ENCODE measurements at regions not wholly inside any gene's neighbourhood (a gene's known extent, or its start where the extent isn't known, plus 50 kb on each side); places are given as distances from the start of the nearest gene placed in this dataset.
"Not testable (repeated sequence)": the region's sequence is repeated elsewhere in the genome, so short reads cannot be mapped to it uniquely, and the experiment has no call there.

- no peak for DNase-seq (ENCODE audit: extremely low read depth, low read depth)
- no peak overlapping the region for H3K4me3 ChIP-seq (replicated peaks; ENCODE audit: low read depth, low read length)
- TF ChIP-seq, protein P1, sequence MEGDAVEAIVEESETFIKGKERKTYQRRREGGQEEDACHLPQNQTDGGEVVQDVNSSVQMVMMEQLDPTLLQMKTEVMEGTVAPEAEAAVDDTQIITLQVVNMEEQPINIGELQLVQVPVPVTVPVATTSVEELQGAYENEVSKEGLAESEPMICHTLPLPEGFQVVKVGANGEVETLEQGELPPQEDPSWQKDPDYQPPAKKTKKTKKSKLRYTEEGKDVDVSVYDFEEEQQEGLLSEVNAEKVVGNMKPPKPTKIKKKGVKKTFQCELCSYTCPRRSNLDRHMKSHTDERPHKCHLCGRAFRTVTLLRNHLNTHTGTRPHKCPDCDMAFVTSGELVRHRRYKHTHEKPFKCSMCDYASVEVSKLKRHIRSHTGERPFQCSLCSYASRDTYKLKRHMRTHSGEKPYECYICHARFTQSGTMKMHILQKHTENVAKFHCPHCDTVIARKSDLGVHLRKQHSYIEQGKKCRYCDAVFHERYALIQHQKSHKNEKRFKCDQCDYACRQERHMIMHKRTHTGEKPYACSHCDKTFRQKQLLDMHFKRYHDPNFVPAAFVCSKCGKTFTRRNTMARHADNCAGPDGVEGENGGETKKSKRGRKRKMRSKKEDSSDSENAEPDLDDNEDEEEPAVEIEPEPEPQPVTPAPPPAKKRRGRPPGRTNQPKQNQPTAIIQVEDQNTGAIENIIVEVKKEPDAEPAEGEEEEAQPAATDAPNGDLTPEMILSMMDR (IDR thresholded peaks at IDR 0.05; ENCODE audit: low read depth, low read length, missing control alignments): no peak
Measured at GRCh38 chr7:96562966-96563365, 146.7 kb downstream of the SEM1 start.

DNA sequence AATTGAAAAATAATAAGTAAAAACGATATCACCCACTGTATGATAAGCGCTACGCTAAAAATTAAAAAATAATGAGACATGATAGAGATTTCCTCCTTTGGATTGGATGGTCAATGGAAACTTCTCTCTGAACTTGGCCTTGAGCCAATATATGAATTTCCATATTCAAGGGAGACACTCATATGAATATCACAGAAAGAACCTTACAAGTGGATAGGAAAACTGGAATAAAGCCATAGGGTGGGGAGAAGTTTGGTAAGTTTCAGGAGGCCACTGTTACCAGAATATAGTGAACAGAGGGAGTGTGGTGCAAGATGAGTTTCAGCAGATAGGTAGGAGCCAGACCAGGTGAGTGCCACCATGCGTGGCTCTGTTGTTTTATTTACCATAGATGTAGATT, 147.2 kb downstream of the SEM1 start:
- TF ChIP-seq, protein P1 (IDR thresholded peaks at IDR 0.05; ENCODE audit: low read depth, low read length, missing control alignments): no peak

DNA sequence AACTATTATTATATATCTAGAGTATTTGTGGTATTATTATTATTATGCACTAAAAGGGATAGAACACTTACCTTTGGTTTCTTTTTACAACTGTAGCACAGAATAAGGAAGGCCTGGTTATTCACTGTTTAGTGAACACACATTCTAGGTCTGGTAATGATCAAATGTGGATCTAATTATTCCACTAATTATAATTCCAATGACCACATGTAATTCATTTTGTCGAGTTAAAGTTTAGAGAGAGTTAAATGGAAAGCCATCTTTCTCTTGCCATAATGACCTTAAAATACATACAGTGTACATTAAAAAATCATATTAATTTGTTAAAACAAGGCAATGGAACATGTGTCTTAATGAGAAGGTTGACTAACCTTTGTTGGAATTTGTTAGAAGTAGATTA, 147.8 kb downstream of the SEM1 start:
- DNase-seq (ENCODE audit: extremely low read depth, low read depth): no peak
- H3K4me3 ChIP-seq (replicated peaks; ENCODE audit: low read depth, low read length): no peak overlapping the region
- TF ChIP-seq, protein P1 (IDR thresholded peaks at IDR 0.05; ENCODE audit: low read depth, low read length, missing control alignments): no peak

More for the DNA sequence above, 147.2 kb downstream of the SEM1 start:
- no peak overlapping the region for H3K4me3 ChIP-seq (replicated peaks; ENCODE audit: low read depth, low read length)
- DNase-seq (ENCODE audit: extremely low read depth, low read depth): no peak

DNA sequence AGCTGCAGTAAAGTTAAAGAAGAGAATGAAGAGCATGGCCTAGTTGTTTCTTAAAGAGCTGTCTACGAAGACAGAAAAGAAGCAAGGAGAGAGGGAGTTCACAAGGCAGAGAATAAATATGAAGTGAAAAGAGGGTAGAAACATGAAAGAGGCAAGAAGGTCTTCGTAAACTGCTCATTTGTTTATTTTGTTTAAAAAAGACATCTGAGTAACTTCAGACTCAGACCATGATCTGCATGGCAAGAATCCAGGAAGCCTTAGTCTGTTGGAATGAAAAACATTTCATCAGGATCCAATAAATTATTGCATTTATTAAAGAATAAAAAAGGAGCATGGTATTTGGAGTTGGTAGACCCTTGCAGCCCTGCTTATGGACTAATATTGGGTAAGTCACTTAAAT, 151.1 kb downstream of the SEM1 start:
- DNase-seq (ENCODE audit: extremely low read depth, low read depth): no peak
- no peak overlapping the region for H3K4me3 ChIP-seq (replicated peaks; ENCODE audit: low read depth, low read length)
- TF ChIP-seq, protein P1 (IDR thresholded peaks at IDR 0.05; ENCODE audit: low read depth, low read length, missing control alignments): no peak

DNA sequence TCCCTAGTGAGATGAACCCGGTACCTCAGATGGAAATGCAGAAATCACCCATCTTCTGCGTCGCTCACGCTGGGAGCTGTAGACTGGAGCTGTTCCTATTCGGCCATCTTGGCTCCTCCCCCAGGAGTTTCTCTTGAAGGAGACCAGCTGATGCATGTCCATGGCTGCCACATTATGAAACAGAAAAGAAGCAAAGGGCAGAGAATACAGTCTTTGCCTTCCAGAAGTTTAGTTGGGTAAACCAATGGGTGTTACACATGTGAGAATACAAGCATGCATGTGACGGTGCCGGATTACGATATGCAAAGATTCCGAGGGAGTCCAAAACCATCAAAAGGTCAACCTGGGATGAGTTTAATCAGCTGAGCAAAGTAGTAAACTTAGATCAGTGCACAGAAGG, 151.6 kb downstream of the SEM1 start:
- no peak for DNase-seq (ENCODE audit: extremely low read depth, low read depth)
- no peak overlapping the region for H3K4me3 ChIP-seq (replicated peaks; ENCODE audit: low read depth, low read length)
- TF ChIP-seq, protein P1 (IDR thresholded peaks at IDR 0.05; ENCODE audit: low read depth, low read length, missing control alignments): no peak

GRCh38 chr7:96557598-96557997, 152.0 kb downstream of the SEM1 start:
- H3K4me3 ChIP-seq (replicated peaks; ENCODE audit: low read depth, low read length); DNase-seq (ENCODE audit: extremely low read depth, low read depth): not testable (repeated sequence)

DNA sequence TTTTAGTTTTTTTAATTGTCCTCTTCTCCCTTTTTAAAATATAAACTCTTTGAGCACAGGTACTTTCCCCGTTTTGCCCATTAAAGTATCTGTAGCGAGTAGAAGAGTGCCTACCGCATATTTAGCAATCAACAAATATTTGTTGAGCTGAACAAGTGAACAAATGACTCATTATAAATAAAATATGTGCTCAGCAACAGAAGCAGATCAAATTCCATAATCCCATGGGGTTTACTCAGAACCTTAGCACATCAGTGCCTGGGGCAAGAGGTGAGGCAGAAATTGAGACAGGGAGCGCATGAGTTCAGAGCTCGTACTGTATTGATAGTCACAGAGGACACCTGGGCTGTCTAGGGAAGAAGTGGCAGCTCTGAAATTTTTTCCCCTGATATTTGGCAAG, 161.0 kb downstream of the SEM1 start:
- TF ChIP-seq, protein P1 (IDR thresholded peaks at IDR 0.05; ENCODE audit: low read depth, low read length, missing control alignments): no peak
- H3K4me3 ChIP-seq (replicated peaks; ENCODE audit: low read depth, low read length): no peak overlapping the region
- DNase-seq (ENCODE audit: extremely low read depth, low read depth): no peak

Measured in HFF-Myc (cell line).